Stimulated activated CD4-positive, alpha-beta T cell treated with anti-CD3 and anti-CD28 coated beads, Interleukin-4, amount 100 ng/mL, for 1 hour (primary cell): ENCODE measurements at regions not wholly inside any gene's neighbourhood (a gene's known extent, or its start where the extent isn't known, plus 50 kb on each side); places are given as distances from the start of the nearest gene placed in this dataset.
"Not testable (repeated sequence)": the region's sequence is repeated elsewhere in the genome, so short reads cannot be mapped to it uniquely, and the experiment has no call there.

Experiments used
- DNase-seq: peaks from one replicate; pipeline ENCODE4 v3.0.0-alpha.2; 2020

DNA sequence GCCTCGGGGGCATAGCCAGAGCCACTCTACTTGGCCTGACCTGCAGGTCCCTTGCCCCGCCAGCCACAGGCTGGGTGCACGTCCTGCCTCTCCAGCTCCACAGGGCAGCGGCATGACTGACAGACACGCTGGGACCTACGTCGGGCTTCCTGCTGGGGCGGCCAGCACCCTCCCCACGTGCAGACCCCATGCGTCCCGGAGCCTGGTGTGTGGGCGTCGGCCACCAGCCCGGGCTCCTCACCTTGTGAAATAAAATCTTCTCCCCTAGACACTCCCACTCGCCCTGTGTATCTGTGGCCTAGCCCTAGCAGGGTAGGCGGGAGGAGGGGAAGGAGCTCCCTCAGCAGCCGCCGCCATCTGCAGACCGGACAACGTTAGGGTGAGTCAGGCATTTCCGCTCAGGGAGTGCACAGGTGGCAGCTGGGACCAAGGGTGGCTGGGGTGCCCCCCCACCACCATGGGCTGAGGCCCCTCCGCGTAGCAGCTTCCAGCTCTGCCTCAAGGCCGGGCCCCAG, 119.5 kb downstream of the IGLL1 start:
- DNase-seq = not testable (repeated sequence)

DNA sequence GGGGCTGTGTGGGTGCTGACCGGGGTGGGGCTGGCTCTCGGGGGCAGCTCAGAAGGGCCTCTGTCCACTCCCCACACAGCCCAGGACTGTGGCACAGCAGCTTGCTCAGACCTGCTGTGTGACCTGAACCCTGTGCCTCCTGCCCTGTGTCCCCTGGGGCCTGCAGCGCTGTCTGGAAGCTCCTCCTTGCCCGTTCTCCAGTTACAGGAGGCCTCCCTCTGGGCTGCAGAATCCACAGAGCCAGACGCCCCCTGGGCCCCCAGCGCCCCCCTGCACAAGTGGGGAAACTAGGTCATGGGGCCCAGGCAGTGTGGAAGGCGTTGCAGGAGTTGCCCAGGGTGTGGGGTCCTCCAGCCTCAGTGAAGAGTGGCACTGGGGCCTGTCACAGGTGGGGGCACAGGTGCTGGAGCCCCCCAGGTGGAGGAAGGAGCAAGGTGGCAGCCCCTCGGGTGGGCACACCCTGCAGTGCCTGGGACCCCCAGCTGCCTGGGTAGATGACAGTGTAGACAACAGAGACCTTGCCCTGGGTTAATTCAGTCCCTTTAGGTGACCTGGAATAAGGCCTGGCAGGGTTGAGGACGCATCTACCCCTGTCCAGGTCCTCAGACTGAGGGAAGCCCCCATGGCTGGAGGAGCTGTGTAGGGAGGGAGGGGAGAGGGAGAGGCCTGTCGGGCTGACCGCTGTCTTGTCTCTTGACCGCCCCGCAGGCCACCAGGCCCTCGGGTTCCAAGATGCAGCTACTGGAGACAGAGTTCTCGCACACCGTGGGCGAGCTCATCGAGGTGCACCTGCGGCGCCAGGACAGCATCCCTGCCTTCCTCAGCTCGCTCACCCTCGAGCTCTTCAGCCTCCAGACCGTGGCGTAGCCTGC, 120.2 kb downstream of the IGLL1 start:
- DNase-seq = not testable (repeated sequence)

DNA sequence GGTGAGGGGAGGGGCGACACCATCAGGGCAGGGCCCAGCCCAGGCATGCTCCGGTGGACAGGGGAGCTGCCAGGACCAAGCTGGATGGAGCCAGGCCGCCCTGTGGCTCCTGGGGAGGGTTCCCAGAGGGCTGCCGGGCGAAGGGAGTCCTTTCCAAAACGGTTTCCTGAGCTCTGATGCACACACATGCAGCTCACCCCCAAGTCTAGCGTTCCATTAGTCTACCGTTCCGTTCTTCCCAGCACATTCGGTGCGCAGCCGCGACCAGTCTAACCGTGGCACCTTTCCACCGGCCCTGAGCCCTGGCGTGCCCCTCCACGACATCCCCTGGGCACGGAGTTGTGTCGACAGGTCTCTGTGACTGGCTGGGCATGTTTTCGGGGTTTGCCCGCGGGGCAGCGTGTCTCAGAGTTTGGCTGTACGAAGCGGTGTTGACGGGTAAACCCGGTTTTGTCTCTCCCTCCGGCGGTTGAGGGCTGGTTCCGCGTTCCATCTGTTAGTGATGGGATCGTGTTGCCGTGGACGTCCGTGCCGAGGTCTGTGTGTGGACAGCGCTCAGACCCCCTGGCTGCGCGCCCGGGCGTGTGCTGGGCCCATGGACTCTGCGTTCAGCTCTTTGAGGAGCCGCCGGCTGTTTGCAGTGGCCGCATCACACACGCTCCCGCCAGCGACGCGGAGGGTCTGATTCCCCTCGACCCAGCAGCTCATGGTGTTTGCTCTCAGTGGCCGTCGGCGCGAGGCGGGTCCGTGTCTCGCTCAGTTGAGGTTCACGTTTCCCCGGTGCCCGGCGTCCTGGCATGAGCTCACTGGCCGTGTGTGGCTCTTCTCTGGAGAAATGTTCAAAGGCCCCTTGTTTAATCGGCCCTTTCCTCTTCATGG, 121.2 kb downstream of the IGLL1 start:
- DNase-seq = no peak

DNA sequence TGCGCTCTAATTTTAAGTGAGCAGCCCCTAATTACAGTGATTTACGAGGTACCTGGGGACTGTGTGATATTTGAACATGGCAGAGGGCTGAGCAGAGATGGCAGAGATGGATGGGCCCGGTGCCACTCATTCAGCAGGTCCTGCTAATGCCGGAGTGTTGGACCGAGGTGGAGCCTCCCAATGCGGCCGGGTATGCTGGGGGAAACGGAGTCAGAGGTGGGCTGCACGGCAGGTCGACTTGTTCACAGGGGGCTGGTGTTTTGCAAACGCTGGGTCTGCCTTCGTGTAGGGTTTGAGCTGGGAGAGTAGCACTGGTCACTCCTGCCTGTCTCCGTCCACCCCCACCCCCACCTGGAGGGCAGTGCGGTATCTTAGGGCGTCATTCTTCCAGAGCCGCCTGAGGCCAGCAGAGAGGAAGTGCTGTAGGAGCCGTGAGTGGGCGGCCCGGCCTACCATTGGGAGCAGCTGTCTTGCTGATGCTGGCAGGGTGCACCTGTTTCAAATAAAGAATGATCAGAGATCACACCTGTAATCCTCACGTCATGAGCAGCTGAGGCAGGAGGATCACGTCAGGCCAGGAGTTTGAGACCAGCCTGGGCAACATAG, 122.6 kb downstream of the IGLL1 start:
- no peak for DNase-seq

DNA sequence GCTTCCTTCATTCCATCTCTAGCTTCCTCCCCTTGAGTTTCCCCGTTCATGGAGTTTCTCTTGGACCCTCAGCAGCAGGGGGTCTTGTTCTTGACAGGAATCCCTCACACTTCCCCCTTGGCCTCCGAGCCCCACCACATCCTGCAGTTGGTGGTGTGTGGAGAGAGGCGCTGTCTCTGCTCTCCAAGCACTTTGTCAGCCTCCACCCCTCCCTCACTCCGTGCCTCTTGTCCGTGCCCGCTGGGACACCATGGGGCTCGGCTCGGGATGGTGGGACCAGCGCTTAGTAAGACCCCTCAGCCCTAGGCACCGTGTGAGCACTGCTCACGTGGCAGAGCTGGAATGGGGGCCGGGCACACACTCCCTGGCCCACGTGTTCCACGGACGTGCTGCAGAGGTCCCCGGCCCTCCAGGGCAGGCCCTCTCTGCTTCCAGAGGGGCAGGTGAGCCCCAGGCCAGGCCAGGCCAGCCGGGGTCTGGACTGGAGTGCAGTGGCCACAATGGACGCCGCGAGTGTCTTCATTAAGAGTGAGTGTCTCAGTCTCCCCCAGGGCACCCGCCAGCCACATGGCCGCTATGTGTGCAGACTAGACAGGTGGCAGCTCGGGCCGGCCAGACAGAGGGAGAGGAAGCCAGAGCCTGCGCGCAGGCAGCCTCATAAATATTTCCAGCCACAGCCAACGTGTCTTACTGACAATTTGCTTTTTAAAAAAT, 123.3 kb downstream of the IGLL1 start:
- not testable (repeated sequence) for DNase-seq

DNA sequence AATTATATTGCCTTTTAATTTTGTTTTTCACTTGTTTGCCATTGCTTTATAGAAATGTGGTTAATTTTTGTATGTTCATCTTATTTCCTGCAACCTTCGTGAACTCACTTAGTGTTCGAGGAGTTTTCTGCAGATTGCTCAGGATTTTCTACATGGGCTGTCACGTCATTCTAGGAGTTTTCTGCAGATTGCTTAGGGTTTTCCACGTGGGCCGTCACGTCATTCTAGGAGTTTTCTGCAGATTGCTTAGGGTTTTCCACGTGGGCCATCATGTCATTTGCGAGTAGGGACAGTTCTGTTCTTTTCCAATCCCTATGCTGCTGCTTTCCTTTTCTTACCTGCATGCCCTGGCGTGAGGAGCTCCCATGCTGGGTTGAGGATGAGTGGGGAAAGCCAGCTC, 125.7 kb downstream of the IGLL1 start:
- not testable (repeated sequence) for DNase-seq

DNA sequence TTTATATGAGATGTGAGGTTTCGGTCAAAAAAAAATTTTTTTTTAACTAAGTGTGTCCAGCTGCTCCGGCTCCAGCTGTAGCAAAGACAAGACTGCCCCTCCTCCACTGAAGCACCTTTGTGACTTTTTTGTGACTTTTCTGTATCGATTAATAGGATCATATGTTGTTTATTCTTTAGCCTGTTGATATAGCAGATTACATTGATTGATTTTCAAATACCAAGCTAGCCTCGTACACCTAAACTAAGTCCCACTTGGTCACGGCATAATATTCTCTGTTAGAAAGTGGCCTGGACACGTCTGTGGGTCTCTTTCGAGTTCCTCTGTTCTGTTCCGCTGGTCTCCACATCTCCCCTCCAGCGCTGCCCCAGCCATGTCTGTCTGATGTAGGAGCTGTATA, 126.8 kb downstream of the IGLL1 start:
- no peak for DNase-seq

DNA sequence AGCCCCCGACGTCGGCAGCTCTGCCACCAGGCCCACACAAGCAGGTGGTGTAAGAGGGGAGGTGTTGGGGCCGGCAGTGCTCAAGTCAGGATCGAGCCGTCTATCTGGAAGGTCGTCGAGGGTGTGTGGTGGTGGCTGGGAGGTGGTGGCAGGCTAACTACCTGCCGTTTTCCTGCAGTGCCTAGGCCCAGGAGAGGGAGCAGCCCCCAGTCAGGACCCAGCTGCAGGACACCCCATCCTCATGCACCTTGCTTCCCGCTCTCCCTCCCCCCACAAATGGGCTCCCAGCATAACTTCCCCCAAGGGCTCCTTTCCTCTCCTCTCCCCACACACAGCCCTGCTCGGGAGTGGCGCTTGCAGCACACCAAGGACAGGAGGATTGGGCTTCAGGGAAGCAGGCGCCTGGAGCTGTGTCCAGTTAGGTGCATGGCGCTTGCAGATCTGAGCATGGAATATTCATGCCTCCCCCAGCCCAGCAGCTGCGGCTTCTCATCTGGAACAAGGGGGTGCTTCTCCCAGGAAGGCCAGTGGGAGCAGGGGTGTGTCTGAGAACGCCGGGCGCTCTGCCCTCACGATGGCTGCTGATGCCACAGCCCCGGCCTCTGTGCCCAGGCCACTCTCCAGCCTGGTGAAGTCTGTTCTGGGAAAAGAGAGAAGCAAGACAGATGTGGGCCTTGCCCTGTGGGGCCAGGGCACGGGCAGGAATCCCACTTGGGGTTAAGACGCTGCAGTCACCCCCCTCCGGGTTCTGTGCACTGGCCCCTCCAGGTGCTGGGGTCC, 127.7 kb downstream of the IGLL1 start:
- DNase-seq = no peak

DNA sequence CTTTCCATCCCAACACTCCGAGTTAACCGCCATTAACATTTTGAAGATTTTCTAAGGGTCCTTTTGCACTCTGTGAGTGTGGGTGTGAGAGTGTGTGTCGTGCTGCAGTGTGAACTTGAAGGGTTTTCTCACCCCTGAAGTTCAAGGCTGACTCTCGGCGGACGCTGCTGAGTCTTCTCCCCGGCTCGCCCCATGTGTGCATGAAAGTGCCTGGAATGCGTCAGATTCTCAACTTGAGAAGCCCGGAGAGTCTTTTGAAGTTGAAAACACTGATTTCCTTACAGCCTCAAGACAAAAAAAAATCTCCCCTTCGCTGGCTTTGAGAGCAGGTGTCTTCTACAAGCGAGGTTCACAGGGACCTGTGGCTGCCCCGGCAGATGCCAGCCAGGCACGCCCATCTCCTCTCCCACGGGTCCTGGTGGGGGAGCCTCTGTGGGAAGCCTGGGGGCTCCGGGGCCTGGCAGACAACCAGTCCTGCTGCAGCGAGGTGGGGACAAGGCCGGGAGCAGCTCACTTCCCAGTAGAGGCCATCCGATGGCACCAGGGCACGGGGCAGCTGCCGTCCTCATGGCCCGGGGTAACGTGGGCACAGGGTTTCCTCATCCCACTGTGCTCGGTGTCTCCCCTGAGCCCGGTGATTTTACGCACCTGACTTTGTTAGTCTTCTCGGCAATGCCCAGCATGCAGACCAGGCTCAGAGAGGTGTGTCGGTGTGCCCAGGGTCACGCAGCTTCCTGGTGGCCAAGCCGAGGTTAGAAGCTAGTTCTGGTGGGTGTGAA, 128.4 kb downstream of the IGLL1 start:
- DNase-seq = not testable (repeated sequence)

DNA sequence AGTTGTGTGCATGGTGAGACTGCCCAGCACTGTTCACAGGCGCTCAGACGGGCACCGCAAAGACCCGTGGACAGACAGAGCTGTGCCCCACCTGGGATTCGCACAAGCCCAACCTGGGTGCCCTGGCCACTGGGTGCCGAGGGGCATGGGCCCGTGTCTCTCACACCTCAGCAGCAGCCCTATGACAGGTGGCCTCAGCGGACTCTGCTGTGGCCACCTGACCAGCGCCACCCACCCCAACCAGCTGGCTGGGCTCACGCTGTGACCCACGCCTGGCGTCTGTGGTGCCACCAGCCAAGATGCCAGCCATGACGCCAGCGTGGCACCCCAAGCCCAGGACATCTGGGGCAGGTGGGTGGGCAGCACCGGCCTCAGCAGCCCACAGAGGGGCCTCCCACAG, 129.3 kb downstream of the IGLL1 start:
- DNase-seq = not testable (repeated sequence)

DNA sequence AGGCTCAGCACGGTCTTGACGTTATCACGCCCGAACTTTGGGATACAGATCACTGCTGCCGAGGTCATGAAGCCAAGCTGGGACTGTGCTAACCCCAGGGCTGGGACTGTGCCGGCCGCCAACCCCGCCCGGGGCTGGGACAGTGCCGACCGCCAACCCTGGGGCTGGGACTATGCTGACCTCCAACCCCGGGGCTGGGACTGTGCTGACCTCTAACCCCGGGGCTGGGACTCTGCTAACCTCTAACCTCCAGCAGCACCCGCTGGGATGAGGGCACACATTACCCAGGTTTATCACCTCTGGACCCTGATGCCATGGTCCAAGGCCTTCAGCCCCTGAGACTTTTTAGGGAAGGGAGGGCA, 129.7 kb downstream of the IGLL1 start:
- DNase-seq = no peak

DNA sequence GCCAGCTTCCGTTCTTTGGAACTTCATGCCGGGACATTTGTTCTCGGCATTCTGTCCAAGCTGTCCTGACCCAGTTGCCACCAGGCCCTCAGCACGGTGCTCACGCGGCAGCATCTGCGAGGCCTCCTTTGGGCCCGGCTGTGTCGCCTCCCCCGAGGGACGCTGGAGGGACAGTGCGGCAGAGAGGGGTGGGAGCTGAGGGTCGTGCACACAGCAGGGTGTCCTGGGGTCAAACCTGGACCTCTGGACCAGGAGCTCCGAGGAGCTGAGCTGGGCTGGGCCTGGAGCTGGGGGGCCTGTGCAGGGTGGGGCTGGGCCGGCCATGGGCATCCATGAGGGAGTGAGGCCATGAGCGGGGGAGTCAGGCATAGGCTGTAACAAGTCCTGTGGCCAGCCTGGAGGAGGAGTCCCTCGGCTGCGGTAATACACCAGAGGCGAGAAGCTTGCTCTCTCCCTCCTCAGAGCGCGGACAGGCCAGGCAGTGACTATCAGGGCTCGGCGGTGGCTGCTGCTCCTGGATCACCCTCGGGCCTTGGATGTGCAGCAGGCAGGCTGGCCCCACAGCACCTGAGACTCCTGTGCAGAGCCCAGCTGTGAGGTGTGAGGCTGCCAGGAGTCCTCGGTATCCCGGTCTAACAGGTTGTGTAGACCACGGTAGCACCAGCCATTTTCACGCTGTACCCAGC, 130.2 kb downstream of the IGLL1 start:
- not testable (repeated sequence) for DNase-seq

DNA sequence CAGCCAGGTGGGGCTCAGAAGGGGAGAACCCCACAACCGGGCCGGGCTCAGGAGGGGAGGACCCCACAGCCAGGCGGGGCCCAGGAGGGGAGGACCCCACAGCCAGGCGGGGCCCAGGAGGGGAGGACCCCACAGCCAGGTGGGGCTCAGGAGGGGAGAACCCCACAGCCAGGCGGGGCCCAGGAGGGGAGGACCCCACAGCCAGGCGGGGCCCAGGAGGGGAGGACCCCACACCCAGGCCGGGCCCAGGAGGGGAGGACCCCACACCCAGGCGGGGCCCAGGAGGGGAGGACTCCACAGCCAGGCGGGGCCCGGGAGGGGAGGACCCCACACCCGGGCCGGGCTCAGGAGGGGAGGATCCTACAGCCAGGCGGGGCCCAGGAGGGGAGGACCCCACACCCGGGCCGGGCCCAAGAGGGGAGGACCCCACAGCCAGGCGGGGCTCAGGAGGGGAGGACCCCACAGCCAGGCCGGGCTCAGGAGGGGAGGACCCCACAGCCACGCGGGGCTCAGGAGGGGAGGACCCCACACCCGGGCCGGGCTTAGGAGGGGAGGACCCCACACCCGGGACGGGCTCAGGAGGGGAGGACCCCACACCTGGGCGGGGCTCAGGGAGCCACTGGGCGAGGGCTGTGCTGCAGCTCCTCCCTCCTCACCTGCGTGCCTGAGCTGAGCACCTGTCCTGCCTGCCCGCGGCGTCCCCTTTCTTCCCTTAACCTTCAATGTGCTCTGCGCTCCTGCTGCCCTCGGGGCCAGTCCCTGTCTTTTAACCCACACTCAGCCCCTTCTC, 131.4 kb downstream of the IGLL1 start:
- DNase-seq = not testable (repeated sequence)

DNA sequence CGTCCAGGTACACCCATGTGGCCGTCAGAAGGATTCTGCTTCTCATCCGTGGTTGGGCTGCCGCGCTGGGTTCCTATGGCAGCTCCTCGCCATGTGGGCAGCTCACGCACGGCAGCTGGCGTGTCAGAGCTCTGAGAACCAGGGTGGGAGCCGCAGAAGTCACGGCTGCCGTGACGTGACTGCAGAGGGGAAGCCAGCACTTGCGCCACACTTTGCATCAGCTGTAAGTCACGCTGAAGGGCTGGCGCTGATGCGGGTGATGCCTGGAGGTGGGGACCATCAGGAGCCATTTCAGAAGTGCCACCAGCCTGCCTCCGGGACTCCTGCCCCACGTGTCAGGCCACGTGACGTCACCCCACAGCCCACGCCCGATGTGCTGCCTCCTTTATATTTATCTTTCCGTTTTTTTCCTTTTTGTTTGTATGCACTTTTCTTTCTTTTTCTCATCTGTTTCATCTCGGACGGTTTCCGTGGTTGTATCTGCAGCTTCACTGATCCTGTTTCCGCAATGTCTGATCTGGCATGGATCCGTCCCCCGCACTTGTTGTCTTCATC, 133.2 kb downstream of the IGLL1 start:
- DNase-seq = no peak

DNA sequence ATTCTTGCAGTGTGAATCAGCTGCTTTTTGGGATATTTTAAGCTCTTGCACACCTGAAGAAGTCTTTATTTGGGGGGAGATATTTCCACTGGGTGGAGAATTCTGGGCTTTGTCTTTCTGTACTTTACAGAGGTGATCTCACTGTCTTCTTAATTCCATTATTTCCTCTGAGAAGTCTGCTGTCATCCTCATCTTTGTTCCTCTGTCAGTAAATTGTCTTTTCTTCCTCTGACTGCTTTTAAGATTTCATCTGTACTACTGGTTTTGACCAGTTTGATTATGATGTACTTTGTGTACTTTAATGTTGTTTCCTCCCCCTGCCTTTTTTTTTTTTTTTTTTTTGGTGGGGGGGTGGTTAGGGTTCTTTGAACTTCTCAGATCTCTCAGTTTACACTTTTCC, 133.9 kb downstream of the IGLL1 start:
- not testable (repeated sequence) for DNase-seq

DNA sequence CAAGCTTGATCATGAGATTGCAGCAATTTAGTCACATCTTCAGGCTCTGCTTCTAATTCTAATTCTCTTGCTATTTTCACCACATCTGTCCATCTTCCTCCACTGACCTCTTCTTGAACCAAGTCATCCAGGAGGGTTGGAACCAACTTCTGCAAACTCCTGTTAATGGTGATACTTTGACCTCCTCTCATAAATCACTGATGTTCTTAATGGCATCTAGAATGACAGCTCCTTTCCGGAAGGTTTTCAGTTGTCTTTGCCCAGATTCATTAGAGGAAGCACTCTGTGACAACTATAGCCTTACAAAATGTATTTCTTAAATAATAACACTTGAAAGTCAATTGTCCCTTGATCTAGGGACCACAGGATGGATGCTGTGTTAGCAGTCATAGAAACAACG, 136.2 kb downstream of the IGLL1 start:
- not testable (repeated sequence) for DNase-seq

DNA sequence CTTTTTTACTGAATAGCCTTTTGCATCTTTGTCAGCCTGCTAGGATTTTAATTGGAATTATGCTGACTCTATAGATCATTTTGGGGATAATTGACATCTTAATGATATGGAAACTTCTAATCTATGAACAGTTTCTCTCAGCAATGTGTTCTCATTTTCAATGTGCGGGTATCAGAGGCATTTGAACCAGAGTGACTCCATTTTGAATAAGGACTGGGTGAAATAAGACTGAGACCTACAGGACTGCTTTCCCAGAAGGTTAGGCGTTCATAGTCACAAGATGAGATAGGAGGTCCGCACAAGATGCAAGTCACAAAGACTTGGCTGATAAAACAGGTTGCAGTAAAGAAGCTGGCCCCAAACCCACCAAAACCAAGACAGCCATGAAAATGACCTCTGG, 140.5 kb downstream of the IGLL1 start:
- DNase-seq = not testable (repeated sequence)

DNA sequence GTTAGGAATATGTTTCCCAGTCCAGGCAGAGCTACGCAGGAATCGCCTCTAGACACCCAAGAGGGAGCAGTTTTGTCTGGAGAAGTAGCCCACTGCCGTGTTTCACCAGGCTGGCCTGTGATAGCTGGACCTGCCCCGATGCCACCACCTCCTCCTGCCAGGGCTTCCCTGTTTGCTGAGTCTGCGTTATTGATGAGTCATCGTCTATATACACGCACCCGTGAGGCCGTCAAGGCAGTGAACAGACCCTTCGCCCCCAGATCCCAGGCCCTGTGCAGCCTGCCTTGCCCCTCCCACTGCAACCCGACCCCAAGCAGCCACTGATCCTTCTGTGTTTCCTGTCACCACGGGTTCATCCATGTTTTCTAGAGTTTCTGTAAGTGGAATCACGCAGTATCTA, 141.9 kb downstream of the IGLL1 start:
- no peak for DNase-seq

DNA sequence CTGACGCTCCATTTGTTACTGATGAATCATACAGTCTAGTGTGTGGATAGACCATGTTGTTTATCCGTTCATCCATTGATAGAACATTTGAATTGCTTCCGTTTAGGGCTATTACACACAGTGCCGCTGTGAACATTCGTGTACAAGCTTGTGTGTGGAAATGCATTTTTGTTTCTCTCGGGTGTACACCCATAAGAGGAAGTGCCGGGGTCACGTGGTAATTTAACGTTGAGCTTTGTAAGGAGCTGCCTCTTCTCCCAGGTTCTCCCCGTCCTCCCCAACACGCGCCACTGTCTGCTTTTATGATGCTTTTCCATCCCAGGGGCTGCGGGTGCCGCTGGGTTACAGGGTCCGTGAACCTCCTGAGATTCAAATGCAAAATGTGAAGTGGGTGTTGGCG, 142.3 kb downstream of the IGLL1 start:
- DNase-seq = no peak
